Keratinocyte (primary cell): ENCODE measurements at regions not wholly inside any gene's neighbourhood (a gene's known extent, or its start where the extent isn't known, plus 50 kb on each side); places are given as distances from the start of the nearest gene placed in this dataset.

Source experiments
- DNase-seq: peaks from one replicate; pipeline ENCODE4 v3.0.0-alpha.2; 2011; ENCODE audit warnings: low read depth, missing footprints, low spot score
- FAIRE-seq: peaks from 2 replicates; lab custom pipeline; 2011; peaks lifted over from hg19 to GRCh38; lab: Jason Lieb, UNC
- H2AFZ ChIP-seq: 2 replicates; pipeline ENCODE4 v1.6.0; 2012; ENCODE audit warnings: low read length, control low read depth, inconsistent platforms; ENCODE audit not compliant: control insufficient read depth
- H3K27ac ChIP-seq: 2 replicates; pipeline ENCODE4 v1.5.1; 2011; ENCODE audit warnings: low read length; ENCODE audit not compliant: control insufficient read depth, insufficient read depth
- H3K27me3 ChIP-seq: 3 replicates; pipeline ENCODE4 v1.6.0; 2011; ENCODE audit warnings: low read length; ENCODE audit not compliant: control insufficient read depth, insufficient read depth; ENCODE audit errors: extremely low read depth
- H3K36me3 ChIP-seq, 2 experiments: 2 replicates in 1 of 2; 3 replicates in 1 of 2; pipeline ENCODE4 v1.5.1; 2011; ENCODE audit warnings: low read length in 2 of 2, mild to moderate bottlenecking in 1 of 2; ENCODE audit not compliant: control insufficient read depth in 2 of 2, insufficient read depth in 2 of 2; ENCODE audit errors: extremely low read depth in 1 of 2
- H3K4me1 ChIP-seq: 3 replicates; pipeline ENCODE4 v1.5.1; 2011; ENCODE audit warnings: low read length; ENCODE audit not compliant: control insufficient read depth, insufficient read depth; ENCODE audit errors: extremely low read depth
- H3K4me2 ChIP-seq: 3 replicates; pipeline ENCODE4 v1.6.0; 2011; ENCODE audit warnings: low read depth, low read length; ENCODE audit not compliant: control insufficient read depth, insufficient read depth; ENCODE audit errors: extremely low read depth
- H3K4me3 ChIP-seq, 3 experiments: fragments of 200-600 bp in 1 of 3; sonication (generic) in 1 of 3; 2 replicates in 2 of 3; 3 replicates in 1 of 3; pipeline ENCODE4 v1.5.1; 2011 to 2016; ENCODE audit warnings: low read length in 3 of 3, mild to moderate bottlenecking in 3 of 3, control low read depth in 2 of 3, inconsistent platforms in 1 of 3, low read depth in 1 of 3, mixed read lengths in 1 of 3, mixed run types in 1 of 3, moderate library complexity in 1 of 3; ENCODE audit not compliant: control insufficient read depth in 2 of 3, insufficient read depth in 2 of 3; ENCODE audit errors: extremely low read depth in 1 of 3
- H3K79me2 ChIP-seq: 2 replicates; pipeline ENCODE4 v1.6.0; 2012; ENCODE audit warnings: low read length; ENCODE audit not compliant: control insufficient read depth, insufficient read depth
- H3K9ac ChIP-seq: 3 replicates; pipeline ENCODE4 v1.6.0; 2011; ENCODE audit warnings: low read length; ENCODE audit not compliant: control insufficient read depth, insufficient read depth; ENCODE audit errors: extremely low read depth
- H3K9me1 ChIP-seq: 3 replicates; pipeline ENCODE4 v1.6.0; 2011; ENCODE audit warnings: low read length; ENCODE audit not compliant: control insufficient read depth, insufficient read depth; ENCODE audit errors: extremely low read depth
- H3K9me3 ChIP-seq: 2 replicates; pipeline ENCODE4 v1.5.1; 2012; ENCODE audit warnings: low read depth, low read length; ENCODE audit not compliant: control insufficient read depth
- H4K20me1 ChIP-seq: 3 replicates; pipeline ENCODE4 v1.6.0; 2011; ENCODE audit warnings: low read length; ENCODE audit not compliant: control insufficient read depth, insufficient read depth; ENCODE audit errors: extremely low read depth
- EZH2 ChIP-seq: IDR thresholded peaks from one replicate; pipeline ENCODE4 v1.6.1; 2012; ENCODE audit warnings: inconsistent platforms, mild to moderate bottlenecking, low read length, moderate library complexity
- dilution Hi-C: fragments of 300-500 bp; cut with MboI; formaldehyde crosslinking; loops from one replicate; pipeline ENCODE4 v1.7.0; 2020; ENCODE audit warnings: low sequenced_read_pairs; ENCODE audit not compliant: extremely low pct_ligation_motif_present
- TF ChIP-seq, protein P1 (sequence below), 3 experiments: IDR thresholded peaks in 1 of 3; conservative IDR thresholded peaks in 1 of 3; optimal IDR thresholded peaks in 1 of 3; 2 replicates in 2 of 3; 3 replicates in 1 of 3; pipeline versions ENCODE3 to v1.5.1; 2011; ENCODE audit warnings: low read length in 3 of 3, mild to moderate bottlenecking in 3 of 3, moderate library complexity in 2 of 3, control low read depth in 1 of 3, inconsistent platforms in 1 of 3; ENCODE audit not compliant: insufficient read depth in 2 of 3; ENCODE audit errors: extremely low read depth in 1 of 3

- H3K4me1 ChIP-seq = no peaks in the 10 kb centered on the region
- H3K4me3 ChIP-seq = no peak overlapping the region
- DNase-seq (no peak), FAIRE-seq (no peak)
- H3K9me1 ChIP-seq = no peaks in the 10 kb centered on the region
- H3K27me3 ChIP-seq = no peaks in the 10 kb centered on the region
- no peaks in the 10 kb centered on the region for H3K79me2 ChIP-seq
- TF ChIP-seq EZH2 = no peak
- TF ChIP-seq, protein P1, sequence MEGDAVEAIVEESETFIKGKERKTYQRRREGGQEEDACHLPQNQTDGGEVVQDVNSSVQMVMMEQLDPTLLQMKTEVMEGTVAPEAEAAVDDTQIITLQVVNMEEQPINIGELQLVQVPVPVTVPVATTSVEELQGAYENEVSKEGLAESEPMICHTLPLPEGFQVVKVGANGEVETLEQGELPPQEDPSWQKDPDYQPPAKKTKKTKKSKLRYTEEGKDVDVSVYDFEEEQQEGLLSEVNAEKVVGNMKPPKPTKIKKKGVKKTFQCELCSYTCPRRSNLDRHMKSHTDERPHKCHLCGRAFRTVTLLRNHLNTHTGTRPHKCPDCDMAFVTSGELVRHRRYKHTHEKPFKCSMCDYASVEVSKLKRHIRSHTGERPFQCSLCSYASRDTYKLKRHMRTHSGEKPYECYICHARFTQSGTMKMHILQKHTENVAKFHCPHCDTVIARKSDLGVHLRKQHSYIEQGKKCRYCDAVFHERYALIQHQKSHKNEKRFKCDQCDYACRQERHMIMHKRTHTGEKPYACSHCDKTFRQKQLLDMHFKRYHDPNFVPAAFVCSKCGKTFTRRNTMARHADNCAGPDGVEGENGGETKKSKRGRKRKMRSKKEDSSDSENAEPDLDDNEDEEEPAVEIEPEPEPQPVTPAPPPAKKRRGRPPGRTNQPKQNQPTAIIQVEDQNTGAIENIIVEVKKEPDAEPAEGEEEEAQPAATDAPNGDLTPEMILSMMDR (optimal IDR thresholded peaks at IDR 0.05 in 1 of 3, IDR thresholded peaks at IDR 0.05 in 1 of 3, conservative IDR thresholded peaks at IDR 0.05 in 1 of 3; ENCODE audit: extremely low read depth in 1 of 3, insufficient read depth in 2 of 3, low read length in 3 of 3) = no peak
- no peak overlapping the region for H3K9ac ChIP-seq
- no peak overlapping the region for H3K4me2 ChIP-seq
- H3K36me3 ChIP-seq = no peaks in the 10 kb centered on the region
- H4K20me1 ChIP-seq = no peaks in the 10 kb centered on the region
- H3K27ac ChIP-seq = no peak overlapping the region
- no peaks in the 10 kb centered on the region for H3K9me3 ChIP-seq
- dilution Hi-C loops = no loop called here
- H2AFZ ChIP-seq = no peak overlapping the region
Measured at GRCh38 chr6:23003671-23004467, 434.5 kb downstream of the HDGFL1 start.

- Histone ChIP-seq H3K9me1 (no peaks in the 10 kb centered on the region), H3K9me3 (no peaks in the 10 kb centered on the region), H4K20me1 (no peaks in the 10 kb centered on the region), H3K27ac (no peak overlapping the region), H2AFZ (no peak overlapping the region), H3K4me3 (no peak overlapping the region), H3K27me3 (no peaks in the 10 kb centered on the region), H3K4me1 (no peaks in the 10 kb centered on the region), H3K9ac (no peak overlapping the region), H3K4me2 (no peak overlapping the region), H3K36me3 (no peaks in the 10 kb centered on the region), H3K79me2 (no peaks in the 10 kb centered on the region)
- FAIRE-seq (no peak), DNase-seq (no peak)
- TF ChIP-seq, protein P1 (optimal IDR thresholded peaks at IDR 0.05 in 1 of 3, IDR thresholded peaks at IDR 0.05 in 1 of 3, conservative IDR thresholded peaks at IDR 0.05 in 1 of 3; ENCODE audit: extremely low read depth in 1 of 3, insufficient read depth in 2 of 3, low read length in 3 of 3) = no peak
- TF ChIP-seq EZH2 = no peak
- dilution Hi-C loops = no loop called here
Measured at GRCh38 chr6:23006656-23007055, 437.3 kb downstream of the HDGFL1 start.
